ENCODE measurements at regions not wholly inside any gene's neighbourhood (a gene's known extent, or its start where the extent isn't known, plus 50 kb on each side); places are given as distances from the start of the nearest gene placed in this dataset.

GRCh38 chr1:98059620-98060019, 138.8 kb upstream of the DPYD start:
- DNase-seq, result no peak

- DNase-seq, result no peak
Observed at GRCh38 chr1:98058676-98059075, 137.8 kb upstream of the DPYD start.

GRCh38 chr1:98057236-98057910, 136.5 kb upstream of the DPYD start:
- DNase-seq, result no peak

- no peak for DNase-seq
Observed at GRCh38 chr1:98056781-98057180, 135.9 kb upstream of the DPYD start.

GRCh38 chr1:98055457-98055856, 134.6 kb upstream of the DPYD start:
- no peak for DNase-seq

GRCh38 chr1:98054786-98055185, 134.0 kb upstream of the DPYD start:
- DNase-seq, result no peak

GRCh38 chr1:98054367-98054701, 133.5 kb upstream of the DPYD start:
- DNase-seq, result no peak

- peak; percentile 66 for DNase-seq
Observed at GRCh38 chr1:98053471-98054366, 132.9 kb upstream of the DPYD start.

- peak; percentile 75 for DNase-seq
Observed at GRCh38 chr1:98051065-98051675, 130.3 kb upstream of the DPYD start.

GRCh38 chr1:98049370-98050135, 128.7 kb upstream of the DPYD start:
- DNase-seq, result no peak

- no peak for DNase-seq
Observed at GRCh38 chr1:98048751-98049325, 128.0 kb upstream of the DPYD start.

GRCh38 chr1:98048244-98048643, 127.4 kb upstream of the DPYD start:
- DNase-seq, result peak; percentile 80

- no peak for DNase-seq
Observed at GRCh38 chr1:98047171-98047570, 126.3 kb upstream of the DPYD start.

- no peak for DNase-seq
Observed at GRCh38 chr1:98045767-98046641, 125.2 kb upstream of the DPYD start.

GRCh38 chr1:98045211-98045766, 124.5 kb upstream of the DPYD start:
- no peak for DNase-seq

- DNase-seq, result no peak
Observed at GRCh38 chr1:98044766-98045165, 123.9 kb upstream of the DPYD start.

GRCh38 chr1:98044071-98044697, 123.3 kb upstream of the DPYD start:
- DNase-seq, result no peak

GRCh38 chr1:98035602-98036002, 114.8 kb upstream of the DPYD start:
- DNase-seq, result no peak

GRCh38 chr1:98034505-98034904, 113.7 kb upstream of the DPYD start:
- DNase-seq, result no peak

GRCh38 chr1:98032958-98033357, 112.1 kb upstream of the DPYD start:
- no peak for DNase-seq
